Fibroblast of the aortic adventitia (primary cell): ENCODE measurements at regions not wholly inside any gene's neighbourhood (a gene's known extent, or its start where the extent isn't known, plus 50 kb on each side); places are given as distances from the start of the nearest gene placed in this dataset.

Experiments used
- DNase-seq: peaks from one replicate; pipeline ENCODE4 v3.0.0-alpha.2; 2010; ENCODE audit warnings: low read depth
- H3K4me3 ChIP-seq: 2 replicates; pipeline ENCODE4 v1.5.1; 2011; ENCODE audit warnings: low read depth, mild to moderate bottlenecking, control low read depth, low read length, moderate library complexity
- TF ChIP-seq, protein P1 (sequence below): IDR thresholded peaks from 2 replicates; pipeline ENCODE4 v1.5.1; 2011; ENCODE audit warnings: mild to moderate bottlenecking, low read length, control low read depth, inconsistent platforms; ENCODE audit not compliant: insufficient read depth

GRCh38 chr4:184293552-184293951 is 75.9 kb upstream of the ENPP6 start:
- TF ChIP-seq, protein P1, sequence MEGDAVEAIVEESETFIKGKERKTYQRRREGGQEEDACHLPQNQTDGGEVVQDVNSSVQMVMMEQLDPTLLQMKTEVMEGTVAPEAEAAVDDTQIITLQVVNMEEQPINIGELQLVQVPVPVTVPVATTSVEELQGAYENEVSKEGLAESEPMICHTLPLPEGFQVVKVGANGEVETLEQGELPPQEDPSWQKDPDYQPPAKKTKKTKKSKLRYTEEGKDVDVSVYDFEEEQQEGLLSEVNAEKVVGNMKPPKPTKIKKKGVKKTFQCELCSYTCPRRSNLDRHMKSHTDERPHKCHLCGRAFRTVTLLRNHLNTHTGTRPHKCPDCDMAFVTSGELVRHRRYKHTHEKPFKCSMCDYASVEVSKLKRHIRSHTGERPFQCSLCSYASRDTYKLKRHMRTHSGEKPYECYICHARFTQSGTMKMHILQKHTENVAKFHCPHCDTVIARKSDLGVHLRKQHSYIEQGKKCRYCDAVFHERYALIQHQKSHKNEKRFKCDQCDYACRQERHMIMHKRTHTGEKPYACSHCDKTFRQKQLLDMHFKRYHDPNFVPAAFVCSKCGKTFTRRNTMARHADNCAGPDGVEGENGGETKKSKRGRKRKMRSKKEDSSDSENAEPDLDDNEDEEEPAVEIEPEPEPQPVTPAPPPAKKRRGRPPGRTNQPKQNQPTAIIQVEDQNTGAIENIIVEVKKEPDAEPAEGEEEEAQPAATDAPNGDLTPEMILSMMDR, result no peak
- DNase-seq, result no peak
- H3K4me3 ChIP-seq, result no peak overlapping the region

DNA sequence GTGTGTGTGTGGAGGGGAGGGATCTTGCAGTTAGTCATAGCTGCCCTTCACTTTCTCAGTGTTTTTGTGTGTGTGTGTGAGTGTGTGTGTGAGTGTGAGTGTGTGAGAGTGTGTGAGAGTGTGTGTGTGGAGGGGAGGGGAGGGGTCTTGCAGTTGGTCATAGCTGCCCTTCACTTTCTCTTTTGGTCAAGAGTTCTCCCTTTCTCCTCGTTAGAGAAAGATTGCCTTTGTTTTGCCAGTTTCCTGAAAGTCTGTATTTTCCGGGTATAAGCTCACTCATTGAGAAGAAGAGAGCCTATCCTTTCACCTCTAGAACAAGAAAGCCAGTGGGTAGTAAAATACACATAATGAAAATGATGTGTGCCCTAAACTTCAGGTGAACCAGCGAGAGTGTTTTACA is 75.2 kb upstream of the ENPP6 start:
- no peak overlapping the region for H3K4me3 ChIP-seq
- no peak for DNase-seq
- TF ChIP-seq, protein P1, result no peak

DNA sequence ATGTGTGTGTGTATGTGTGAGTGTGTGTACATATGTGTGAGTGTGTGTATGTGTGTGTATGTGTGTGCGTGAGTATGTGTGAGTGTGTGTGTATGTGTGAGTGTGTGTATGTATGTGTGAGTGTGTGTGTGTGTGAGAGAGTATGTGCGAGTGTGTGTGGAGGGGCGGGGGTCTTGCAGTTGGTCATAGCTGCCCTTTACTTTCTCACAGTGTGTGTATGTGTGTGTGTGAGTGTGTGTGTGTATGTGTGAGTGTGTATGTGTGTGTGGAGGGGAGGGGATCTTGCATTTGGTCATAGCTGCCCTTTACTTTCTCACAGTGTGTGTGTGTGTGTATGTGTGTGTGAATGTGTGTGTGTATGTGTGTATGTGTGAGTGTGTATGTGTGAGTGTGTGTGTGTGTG is 74.8 kb upstream of the ENPP6 start:
- TF ChIP-seq, protein P1, result no peak
- no peak overlapping the region for H3K4me3 ChIP-seq
- no peak for DNase-seq

DNA sequence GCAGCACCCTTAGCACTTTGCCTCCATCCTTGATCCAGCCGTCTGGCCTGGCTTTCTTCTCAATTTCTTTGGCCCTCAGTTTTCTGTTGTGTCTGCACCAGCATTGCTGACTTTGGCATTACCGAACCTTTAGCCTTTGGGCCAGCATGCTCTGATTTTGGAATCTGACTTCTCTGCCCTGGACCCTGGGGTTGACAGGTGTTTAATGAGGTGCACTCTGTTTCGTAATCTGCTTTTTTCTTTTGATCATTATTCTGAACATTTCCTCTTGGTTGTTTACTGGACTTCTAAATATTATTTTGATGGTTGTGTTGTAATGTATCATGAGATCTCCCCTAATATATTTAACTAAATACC is 71.5 kb upstream of the ENPP6 start:
- no peak overlapping the region for H3K4me3 ChIP-seq
- TF ChIP-seq, protein P1, result no peak
- no peak for DNase-seq

DNA sequence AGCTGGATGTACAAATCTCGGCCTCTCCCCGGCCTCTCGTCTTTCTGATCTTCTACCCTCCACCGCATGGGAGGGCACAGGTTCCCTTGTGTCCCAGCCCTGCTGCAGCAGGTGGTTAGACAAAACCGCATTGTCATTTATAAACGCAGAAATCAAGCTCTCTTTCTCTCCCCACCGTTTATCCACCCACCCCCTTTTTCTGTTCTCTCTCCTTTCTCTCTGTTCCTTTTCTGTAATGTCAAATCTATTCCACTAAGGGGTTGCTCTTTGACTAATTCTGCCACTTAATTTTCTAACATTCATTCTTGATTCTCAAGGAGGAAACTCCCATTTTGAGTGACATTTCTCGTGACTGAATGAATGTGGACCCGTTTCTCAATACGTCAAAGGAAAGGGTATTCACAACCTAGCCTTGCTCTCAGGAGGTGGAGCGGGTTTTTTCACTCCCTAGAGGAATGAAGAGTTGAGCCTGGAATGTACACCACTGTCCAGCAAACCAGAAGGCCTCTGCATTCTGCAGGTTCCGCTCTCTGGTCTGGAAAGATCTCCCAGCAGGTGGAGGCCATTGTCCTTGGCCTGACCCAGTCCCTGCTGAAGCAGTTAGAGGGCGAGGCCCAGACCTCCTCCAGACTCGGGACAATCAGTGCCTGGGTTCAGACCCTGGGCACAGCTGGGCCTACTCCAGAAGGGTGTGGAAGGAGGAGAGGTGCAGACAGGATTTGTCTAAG is 70.9 kb upstream of the ENPP6 start:
- TF ChIP-seq, protein P1, result no peak
- DNase-seq, result no peak
- H3K4me3 ChIP-seq, result no peak overlapping the region

DNA sequence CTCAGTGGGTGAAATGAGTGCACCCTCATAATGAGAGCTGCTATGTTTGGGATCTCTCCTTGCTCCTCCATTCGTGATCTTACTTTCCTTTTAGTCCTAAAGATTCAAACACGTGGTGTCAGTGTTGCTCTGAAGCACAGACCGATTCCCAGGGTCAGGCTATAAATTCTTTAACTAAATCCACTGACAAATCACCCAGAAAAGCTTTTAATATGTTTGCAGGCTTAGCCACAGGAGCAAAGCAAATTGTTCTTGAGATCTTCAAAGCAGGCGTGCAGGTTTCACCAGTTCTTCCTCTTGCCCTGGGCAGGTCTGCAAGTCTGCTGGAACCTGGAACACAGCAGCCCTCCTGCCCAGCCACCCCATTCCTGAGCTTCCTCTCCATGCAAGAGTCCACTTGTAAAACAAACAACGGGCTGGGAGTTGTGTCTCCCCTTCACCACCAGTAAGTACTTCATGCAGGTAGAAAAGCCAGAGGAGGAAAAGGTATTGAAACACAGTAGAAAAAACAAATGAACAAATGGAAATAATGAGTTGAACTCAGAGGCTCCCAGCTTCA is 70.1 kb upstream of the ENPP6 start:
- no peak overlapping the region for H3K4me3 ChIP-seq
- TF ChIP-seq, protein P1, result peak; percentile 39
- peak; percentile 85 for DNase-seq
